K562 (cell line): ENCODE measurements at regions not wholly inside any gene's neighbourhood (a gene's known extent, or its start where the extent isn't known, plus 50 kb on each side); places are given as distances from the start of the nearest gene placed in this dataset.

ENCODE experiments used
- ATAC-seq: fragments of 200-7000 bp; cut with Tn5 transposase; 3 replicates; pipeline ENCODE4 v1.9.1; 2020; ENCODE audit warnings: moderate library complexity
- BruUV-seq: library from RNA; stranded (reverse); fragments of 400-500 nt; replicated peaks from 2 replicates; lab custom pipeline; 2021; lab: Mats Ljungman, UMichigan
- CTCF ChIA-PET: fragments of 300-600 bp; formaldehyde crosslinking; extraction: SDS; loops from one replicate; lab custom pipeline; 2021; ENCODE audit warnings: low intra/inter-chr PET ratio; lab: Yijun Ruan, JAX
- POLR2A ChIA-PET: fragments of 300-600, 350-650 bp; sonication (Branson Sonifier 250); formaldehyde crosslinking; extraction: SDS; loops from one replicate; lab custom pipeline; 2021; ENCODE audit warnings: antibody characterized with exemption, inconsistent platforms; lab: Yijun Ruan, JAX
- DNase-seq, 4 experiments: peaks; one replicate each; pipeline versions ENCODE4 v3.0.0 to v3.0.0-alpha.2; 2011 to 2018; ENCODE audit warnings: low spot score in 3 of 4, mixed read lengths in 3 of 4; ENCODE audit errors: extremely low read depth in 1 of 4
- FAIRE-seq: peaks from 2 replicates; lab custom pipeline; 2011; peaks lifted over from hg19 to GRCh38; lab: Jason Lieb, UNC
- H2AFZ ChIP-seq: 2 replicates; pipeline ENCODE4 v1.6.0; 2011; ENCODE audit warnings: low read depth, low read length, control low read depth, inconsistent platforms
- H3K27ac ChIP-seq: fragments of 200-600 bp; 3 replicates; pipeline ENCODE4 v1.8.0; 2011; ENCODE audit warnings: low read depth, mild to moderate bottlenecking, control low read depth, inconsistent platforms, low read length, moderate library complexity, mixed read lengths; ENCODE audit errors: extremely low read depth
- H3K27me3 ChIP-seq, 2 experiments: fragments of 300-600 bp in 1 of 2; 2 replicates in 1 of 2; 3 replicates in 1 of 2; pipeline versions ENCODE4 v1.6.0 to v1.8.0; 2011; ENCODE audit warnings: inconsistent platforms in 2 of 2, low read length in 2 of 2, mild to moderate bottlenecking in 1 of 2, mixed read lengths in 1 of 2, moderate library complexity in 1 of 2; ENCODE audit not compliant: control insufficient read depth in 2 of 2, insufficient read depth in 2 of 2
- H3K36me3 ChIP-seq: fragments of 300-600 bp; 3 replicates; pipeline ENCODE4 v1.8.0; 2011; ENCODE audit warnings: mild to moderate bottlenecking, low read length, inconsistent platforms; ENCODE audit not compliant: control insufficient read depth, insufficient read depth
- H3K4me1 ChIP-seq, 2 experiments: fragments of 200-600 bp in 1 of 2; replicated peaks in 1 of 2; 2 replicates in 1 of 2; 3 replicates in 1 of 2; pipeline versions ENCODE4 v1.5.1 to v1.8.0; 2011; ENCODE audit warnings: inconsistent platforms in 2 of 2, low read length in 2 of 2, mild to moderate bottlenecking in 1 of 2, mixed read lengths in 1 of 2, moderate library complexity in 1 of 2; ENCODE audit not compliant: control insufficient read depth in 2 of 2, insufficient read depth in 2 of 2
- H3K4me2 ChIP-seq: 2 replicates; pipeline ENCODE4 v1.6.1; 2011; ENCODE audit warnings: low read length, control low read depth, inconsistent platforms, mixed read lengths; ENCODE audit not compliant: insufficient read depth
- H3K4me3 ChIP-seq: fragments of 200-600 bp; sonication (generic), shearing (Covaris generic); 2 replicates; pipeline ENCODE4 v1.5.1; 2016; ENCODE audit warnings: control low read depth, inconsistent platforms
- H3K79me2 ChIP-seq: fragments of 200-600 bp; 3 replicates; pipeline ENCODE4 v1.8.0; 2011; ENCODE audit warnings: low read length, inconsistent platforms; ENCODE audit not compliant: control insufficient read depth, insufficient read depth
- H3K9ac ChIP-seq, 2 experiments: 2 replicates each; pipeline versions ENCODE4 v1.6.0 to v1.6.1; 2011; ENCODE audit warnings: low read depth in 2 of 2, low read length in 2 of 2, control low read depth in 1 of 2, inconsistent platforms in 1 of 2, mild to moderate bottlenecking in 1 of 2, mixed read lengths in 1 of 2; ENCODE audit not compliant: insufficient read depth in 1 of 2
- H3K9me1 ChIP-seq: one replicate; pipeline ENCODE4 v1.6.0; 2011; ENCODE audit warnings: inconsistent platforms, mild to moderate bottlenecking, low read length, moderate library complexity; ENCODE audit not compliant: control insufficient read depth, insufficient read depth
- H3K9me3 ChIP-seq: replicated peaks from 2 replicates; pipeline ENCODE4 v1.5.1; 2011; ENCODE audit warnings: low read depth, low read length, inconsistent platforms; ENCODE audit not compliant: control insufficient read depth, insufficient read depth
- H4K20me1 ChIP-seq: replicated peaks from 2 replicates; pipeline ENCODE4 v1.6.1; 2011; ENCODE audit warnings: low read length, inconsistent platforms, mixed read lengths; ENCODE audit not compliant: control insufficient read depth, insufficient read depth
- EWSR1 ChIP-seq: fragments of 450-650 bp; IDR thresholded peaks from 2 replicates; pipeline ENCODE4 v1.6.1; 2018; ENCODE audit warnings: borderline replicate concordance, mild to moderate bottlenecking, low read depth, moderate library complexity; ENCODE audit not compliant: partially characterized antibody
- PHF8 ChIP-seq: fragments of 200-600 bp; sonication (generic); IDR thresholded peaks from 2 replicates; pipeline ENCODE4 v1.6.1; 2012; ENCODE audit warnings: mixed run types, mild to moderate bottlenecking, inconsistent platforms, low read length, moderate library complexity, borderline replicate concordance
- PKNOX1 ChIP-seq: fragments of 450-650 bp; IDR thresholded peaks from 2 replicates; pipeline ENCODE4 v1.6.1; 2016
- ZSCAN29 ChIP-seq: fragments of 450-650 bp; IDR thresholded peaks from 2 replicates; pipeline ENCODE4 v1.6.1; 2017
- ZSCAN32 ChIP-seq: fragments of 450-650 bp; formaldehyde crosslinking; IDR thresholded peaks from 2 replicates; pipeline ENCODE4 v1.4.0; 2020; ENCODE audit warnings: mild to moderate bottlenecking, moderate library complexity
- WGBS: fragments of 100-300 bp; shearing (Covaris generic); methylation state at CpG from one replicate; pipeline ENCODE4 v1.1.6; 2016; ENCODE audit warnings: low coverage, mixed read lengths; ENCODE audit not compliant: insufficient coverage; ENCODE audit errors: missing lambda C conversion rate; 5-methylcytosine and 5-hydroxymethylcytosine counted together
- in situ Hi-C: fragments of 300-500 bp; cut with MboI; formaldehyde crosslinking; loops from 4 replicates; pipeline ENCODE4 v1.15.0; 2018; ENCODE audit warnings: inconsistent platforms, mixed read lengths
- intact Hi-C: fragments of 100-400 bp; cut with micrococcal nuclease; formaldehyde crosslinking; loops from 2 replicates; pipeline ENCODE4 v1.14.2; 2022
- TF ChIP-seq, protein P1 (sequence below), 2 experiments: IDR thresholded peaks in 1 of 2; conservative IDR thresholded peaks in 1 of 2; 2 replicates each; pipeline ENCODE4 v1.6.1; 2016; ENCODE audit warnings: low read depth in 2 of 2, mild to moderate bottlenecking in 1 of 2, missing compliant biosample characterization in 1 of 2, missing genetic modification characterization in 1 of 2, moderate library complexity in 1 of 2

DNA sequence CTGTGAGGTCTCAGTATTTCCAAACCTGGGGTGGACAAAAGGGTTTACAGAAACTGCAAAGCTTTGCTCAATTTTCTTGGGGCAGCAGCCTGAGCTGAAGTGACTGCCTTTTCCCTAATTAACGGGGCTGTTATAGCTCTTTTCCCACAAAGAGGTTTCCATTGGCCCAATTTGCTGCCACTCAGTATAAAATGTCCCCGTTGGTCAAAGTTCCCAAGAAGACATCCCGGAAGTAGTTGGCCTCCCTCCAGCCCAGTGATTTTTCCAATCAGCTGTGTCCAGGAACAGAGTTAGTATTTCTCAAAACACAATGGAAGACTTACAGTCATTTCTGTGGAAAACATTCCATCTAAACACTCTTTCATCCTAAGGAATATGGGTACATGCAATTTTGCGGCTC lies 643.6 kb downstream of the ACTL7B start:
- no TSS peak for BruUV-seq
- FAIRE-seq (no peak), DNase-seq (peak in 2 of 4 experiments; percentile 4 to 14), ATAC-seq (no peak)
- H3K9ac ChIP-seq: no peak overlapping the region
- no peak overlapping the region for H2AFZ ChIP-seq
- H3K4me1 ChIP-seq: no peaks in the 10 kb centered on the region
- H3K27me3 ChIP-seq: peaks cover 3 to 12% of the 10 kb centered on the region in 2 experiments; a peak in 4 of 5 replicates
- intact Hi-C loops (no loop called here), in situ Hi-C loops (no loop called here)
- H3K4me2 ChIP-seq: no peak overlapping the region
- no peaks in the 10 kb centered on the region for H3K9me1 ChIP-seq
- no peaks in the 10 kb centered on the region for H3K9me3 ChIP-seq
- H4K20me1 ChIP-seq: no peaks in the 10 kb centered on the region
- no peaks in the 10 kb centered on the region for H3K79me2 ChIP-seq
- CTCF ChIA-PET: no interaction called here
- WGBS: 2% methylated on average over 4 of the region's 4 CpGs
- no peak overlapping the region for H3K4me3 ChIP-seq
- TF ChIP-seq EWSR1 (no peak), PKNOX1 (peak; percentile 90), ZSCAN29 (no peak), PHF8 (no peak), ZSCAN32 (no peak)
- TF ChIP-seq, protein P1, sequence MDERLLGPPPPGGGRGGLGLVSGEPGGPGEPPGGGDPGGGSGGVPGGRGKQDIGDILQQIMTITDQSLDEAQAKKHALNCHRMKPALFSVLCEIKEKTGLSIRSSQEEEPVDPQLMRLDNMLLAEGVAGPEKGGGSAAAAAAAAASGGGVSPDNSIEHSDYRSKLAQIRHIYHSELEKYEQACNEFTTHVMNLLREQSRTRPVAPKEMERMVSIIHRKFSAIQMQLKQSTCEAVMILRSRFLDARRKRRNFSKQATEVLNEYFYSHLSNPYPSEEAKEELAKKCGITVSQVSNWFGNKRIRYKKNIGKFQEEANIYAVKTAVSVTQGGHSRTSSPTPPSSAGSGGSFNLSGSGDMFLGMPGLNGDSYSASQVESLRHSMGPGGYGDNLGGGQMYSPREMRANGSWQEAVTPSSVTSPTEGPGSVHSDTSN (CRISPR knock-in tag; IDR thresholded peaks at IDR 0.05; ENCODE audit: low read depth): no peak
- TF ChIP-seq, protein P1 (tag; conservative IDR thresholded peaks at IDR 0.05; ENCODE audit: low read depth): peak; percentile 62
- no peaks in the 10 kb centered on the region for H3K36me3 ChIP-seq
- no peak overlapping the region for H3K27ac ChIP-seq
- POLR2A ChIA-PET: no interaction called here
